Gastroesophageal sphincter (tissue), 4 donors: ENCODE measurements at regions not wholly inside any gene's neighbourhood (a gene's known extent, or its start where the extent isn't known, plus 50 kb on each side); places are given as distances from the start of the nearest gene placed in this dataset.

Source experiments
- ATAC-seq: fragments of 150-250 bp; one replicate; pipeline ENCODE4 v1.9.1; 2016; ENCODE audit warnings: mild to moderate bottlenecking, moderate library complexity
- H3K27ac ChIP-seq, 4 donors: fragments of 200-600 bp; sonication (generic) in 3 of 4; 1 replicate in 3 of 4; 2 replicates in 1 of 4; pipeline ENCODE4 v1.5.1; 2016 to 2019
- H3K27me3 ChIP-seq: fragments of 200-600 bp; sonication (generic); one replicate; pipeline ENCODE4 v1.5.1; 2019
- H3K36me3 ChIP-seq, 2 donors: fragments of 200-600 bp; sonication (generic); one replicate each; pipeline ENCODE4 v1.5.1; 2019; ENCODE audit warnings: control low read depth in 1 of 2
- H3K4me1 ChIP-seq, 3 donors: fragments of 200-600 bp; sonication (generic); 1 replicate in 2 of 3; 2 replicates in 1 of 3; pipeline ENCODE4 v1.5.1; 2016 to 2019; ENCODE audit warnings: control low read depth in 2 of 3
- H3K4me3 ChIP-seq, 2 donors: fragments of 200-600 bp; sonication (generic); one replicate each; pipeline ENCODE4 v1.5.1; 2019; ENCODE audit warnings: mild to moderate bottlenecking in 1 of 2, moderate library complexity in 1 of 2
- H3K9me3 ChIP-seq, 3 donors: fragments of 200-600 bp; sonication (generic); one replicate each; pipeline ENCODE4 v1.5.1; 2017 to 2019; ENCODE audit warnings: control low read depth in 2 of 3
- EP300 ChIP-seq: sonication (generic); formaldehyde crosslinking; IDR thresholded peaks from one replicate; pipeline ENCODE4 v1.6.1; 2017; ENCODE audit warnings: antibody characterized with exemption, mild to moderate bottlenecking
- POLR2A ChIP-seq, 2 donors: fragments of 450-650 bp; IDR thresholded peaks; one replicate each; pipeline ENCODE4 v1.6.1; 2017; ENCODE audit warnings: antibody characterized with exemption in 2 of 2, mild to moderate bottlenecking in 2 of 2, moderate library complexity in 1 of 2
- POLR2AphosphoS5 ChIP-seq: sonication (generic); formaldehyde crosslinking; IDR thresholded peaks from one replicate; pipeline ENCODE4 v1.6.1; 2017; ENCODE audit warnings: antibody characterized with exemption
- WGBS, 2 donors: methylation state at CpG; one replicate each; pipeline ENCODE4 v1.1.5; 2018; ENCODE audit warnings: low coverage in 1 of 2; 5-methylcytosine and 5-hydroxymethylcytosine counted together
- TF ChIP-seq, protein P1 (sequence below), 4 experiments: fragments of 200-600 bp in 2 of 4; fragments of 450-650 bp in 2 of 4; sonication (generic) in 1 of 4; IDR thresholded peaks; one replicate each; pipeline ENCODE4 v1.5.1; 2017 to 2019; ENCODE audit warnings: antibody characterized with exemption in 4 of 4, mild to moderate bottlenecking in 2 of 4, moderate library complexity in 2 of 4

DNA sequence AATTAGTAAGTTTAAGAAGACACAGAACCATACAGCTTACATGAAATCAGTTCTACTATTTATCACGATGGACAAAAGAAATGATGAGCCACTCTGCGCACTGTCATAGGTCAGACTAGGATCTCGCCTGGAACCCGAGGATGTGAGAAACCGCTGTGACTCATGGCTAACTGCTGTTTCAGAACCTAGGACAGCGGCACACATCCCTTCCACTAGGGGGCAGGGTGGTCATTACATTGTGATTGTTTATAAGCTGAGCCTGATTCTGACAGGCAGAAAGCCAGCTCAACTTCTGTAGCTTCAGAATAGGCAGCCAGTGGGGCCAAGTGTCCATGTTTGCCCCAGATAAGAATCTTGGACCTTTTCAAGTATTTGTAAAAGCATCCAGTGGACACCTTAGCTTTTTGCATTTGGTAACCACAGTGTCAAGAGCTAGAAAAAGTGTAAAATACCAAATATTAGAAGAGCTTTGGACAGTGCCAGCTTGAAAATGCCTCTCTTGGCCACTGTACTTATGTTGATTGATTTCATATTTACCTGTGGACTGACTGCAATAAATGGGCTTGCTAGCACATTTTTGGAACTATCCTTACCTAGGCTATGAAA is 115.8 kb downstream of the KBTBD8 start:
- no peak for ATAC-seq
- no peak overlapping the region for H3K4me3 ChIP-seq
- no peaks in the 10 kb centered on the region for H3K4me1 ChIP-seq
- 3 to 6% methylated on average over 5 to 6 of the region's 6 CpGs for WGBS, 2 donors
- no peaks in the 10 kb centered on the region for H3K9me3 ChIP-seq
- no peaks in the 10 kb centered on the region for H3K36me3 ChIP-seq
- TF ChIP-seq POLR2A (IDR thresholded peaks at IDR 0.05) (no peak), EP300 (no peak)
- TF ChIP-seq, protein P1, sequence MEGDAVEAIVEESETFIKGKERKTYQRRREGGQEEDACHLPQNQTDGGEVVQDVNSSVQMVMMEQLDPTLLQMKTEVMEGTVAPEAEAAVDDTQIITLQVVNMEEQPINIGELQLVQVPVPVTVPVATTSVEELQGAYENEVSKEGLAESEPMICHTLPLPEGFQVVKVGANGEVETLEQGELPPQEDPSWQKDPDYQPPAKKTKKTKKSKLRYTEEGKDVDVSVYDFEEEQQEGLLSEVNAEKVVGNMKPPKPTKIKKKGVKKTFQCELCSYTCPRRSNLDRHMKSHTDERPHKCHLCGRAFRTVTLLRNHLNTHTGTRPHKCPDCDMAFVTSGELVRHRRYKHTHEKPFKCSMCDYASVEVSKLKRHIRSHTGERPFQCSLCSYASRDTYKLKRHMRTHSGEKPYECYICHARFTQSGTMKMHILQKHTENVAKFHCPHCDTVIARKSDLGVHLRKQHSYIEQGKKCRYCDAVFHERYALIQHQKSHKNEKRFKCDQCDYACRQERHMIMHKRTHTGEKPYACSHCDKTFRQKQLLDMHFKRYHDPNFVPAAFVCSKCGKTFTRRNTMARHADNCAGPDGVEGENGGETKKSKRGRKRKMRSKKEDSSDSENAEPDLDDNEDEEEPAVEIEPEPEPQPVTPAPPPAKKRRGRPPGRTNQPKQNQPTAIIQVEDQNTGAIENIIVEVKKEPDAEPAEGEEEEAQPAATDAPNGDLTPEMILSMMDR (IDR thresholded peaks at IDR 0.05), result peak; percentile 26 to 77 (median 60)
- H3K27me3 ChIP-seq, result peaks cover 23% of the 10 kb centered on the region
- no peak overlapping the region for H3K27ac ChIP-seq

DNA sequence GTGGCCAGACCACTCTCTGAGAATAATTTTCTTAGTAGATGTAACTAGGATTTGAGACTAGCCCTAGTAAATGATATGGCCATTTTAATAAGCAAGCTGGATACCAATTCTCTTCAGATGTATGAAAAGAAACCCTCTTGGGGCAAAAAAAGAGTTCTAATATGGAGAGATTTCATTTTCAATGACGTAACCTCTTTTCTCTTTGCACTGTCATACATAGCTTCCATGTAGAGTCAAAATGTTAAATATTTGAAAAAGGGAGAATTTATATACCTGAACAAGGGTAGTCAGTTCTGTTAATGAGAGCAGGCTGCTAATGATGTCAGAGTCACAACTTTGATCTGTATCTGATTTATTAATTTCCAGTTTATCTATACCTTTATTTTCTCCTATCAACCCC is 120.0 kb downstream of the KBTBD8 start:
- Histone ChIP-seq H3K9me3 (no peaks in the 10 kb centered on the region), H3K4me3 (no peak overlapping the region), H3K27me3 (peaks cover 14% of the 10 kb centered on the region), H3K36me3 (no peaks in the 10 kb centered on the region), H3K27ac (no peak overlapping the region), H3K4me1 (no peaks in the 10 kb centered on the region)
- TF ChIP-seq EP300, result no peak
- TF ChIP-seq, protein P1 (IDR thresholded peaks at IDR 0.05), result no peak
- TF ChIP-seq POLR2AphosphoS5, result no peak
- TF ChIP-seq POLR2A (IDR thresholded peaks at IDR 0.05), result no peak
- ATAC-seq, result no peak
- 83 to 90% methylated on average over 1 of the region's 1 CpG for WGBS, 2 donors

DNA sequence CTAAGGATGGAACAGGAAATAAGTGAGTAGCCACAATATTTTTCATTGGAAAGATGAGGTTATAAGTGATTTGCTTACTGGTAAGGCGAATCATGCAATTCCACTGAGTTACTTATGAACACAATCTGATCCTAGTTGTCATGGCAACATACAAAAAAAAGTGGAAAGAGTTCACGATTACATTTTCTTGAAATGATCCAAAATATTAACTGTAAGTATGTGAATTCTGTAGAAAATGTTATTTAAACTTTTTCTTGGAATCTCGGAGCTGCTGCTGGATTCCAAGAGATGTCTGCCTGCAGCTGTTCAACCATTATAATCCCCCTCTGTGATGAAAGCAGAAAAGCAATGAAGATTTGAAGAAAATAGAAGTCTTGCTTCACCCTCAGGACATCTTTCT is 120.5 kb downstream of the KBTBD8 start:
- 33 to 37% methylated on average over 3 of the region's 3 CpGs for WGBS, 2 donors
- Histone ChIP-seq H3K36me3 (no peaks in the 10 kb centered on the region), H3K4me1 (no peaks in the 10 kb centered on the region), H3K4me3 (no peak overlapping the region), H3K9me3 (peaks cover 0 to 2% (median 0%) of the 10 kb centered on the region in 3 donors), H3K27ac (no peak overlapping the region), H3K27me3 (peaks cover 14% of the 10 kb centered on the region)
- ATAC-seq, result no peak
- TF ChIP-seq POLR2A (IDR thresholded peaks at IDR 0.05) (no peak), EP300 (no peak), POLR2AphosphoS5 (no peak)
- TF ChIP-seq, protein P1 (IDR thresholded peaks at IDR 0.05), result no peak

DNA sequence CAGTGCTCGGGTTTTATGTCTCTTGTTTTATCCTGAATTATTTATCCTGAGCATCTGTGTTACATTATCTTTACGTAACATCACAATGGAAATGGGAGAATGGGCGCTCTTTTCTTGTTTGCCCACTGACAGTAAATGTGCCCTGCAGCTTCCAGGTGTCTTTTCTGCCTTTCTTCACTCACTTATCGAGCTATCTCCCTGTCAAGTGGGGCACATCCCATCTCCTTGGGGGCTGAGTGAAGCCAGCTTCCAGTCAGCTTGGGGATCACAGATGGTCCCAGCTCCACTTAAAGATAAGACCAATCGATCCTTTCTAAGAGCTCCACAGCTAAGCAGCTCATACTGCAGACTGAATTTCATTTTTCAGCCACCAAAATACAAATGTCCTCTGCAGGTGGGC is 125.8 kb downstream of the KBTBD8 start:
- Histone ChIP-seq H3K4me1 (no peaks in the 10 kb centered on the region), H3K9me3 (peaks cover 0 to 25% (median 0%) of the 10 kb centered on the region in 3 donors), H3K27me3 (no peaks in the 10 kb centered on the region), H3K36me3 (no peaks in the 10 kb centered on the region), H3K27ac (no peak overlapping the region), H3K4me3 (no peak overlapping the region)
- TF ChIP-seq EP300 (no peak), POLR2A (IDR thresholded peaks at IDR 0.05) (no peak), POLR2AphosphoS5 (no peak)
- TF ChIP-seq, protein P1 (IDR thresholded peaks at IDR 0.05), result no peak
- no peak for ATAC-seq
- WGBS, 2 donors, result 79 to 80% methylated on average over 3 to 5 of the region's 5 CpGs

DNA sequence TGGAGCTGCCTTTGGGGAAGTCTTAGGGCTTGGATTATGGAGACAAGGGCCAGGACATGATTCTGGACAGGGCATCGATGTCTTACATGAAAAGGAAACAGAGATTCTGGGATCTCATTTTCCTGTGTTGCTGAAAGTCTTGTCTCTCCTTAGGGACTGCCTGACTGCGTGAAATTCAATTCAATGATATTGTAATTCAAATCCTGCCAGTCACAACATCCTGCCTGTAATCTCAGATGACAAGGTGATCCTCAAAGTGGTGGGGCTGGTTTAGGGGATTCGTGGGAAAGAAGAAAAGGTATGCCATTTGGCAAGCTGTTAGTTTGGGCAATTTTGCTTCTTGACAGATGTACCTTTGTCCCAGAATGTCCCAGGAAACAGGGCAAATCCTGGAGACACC is 129.1 kb downstream of the KBTBD8 start:
- Histone ChIP-seq H3K27me3 (no peaks in the 10 kb centered on the region), H3K4me1 (no peaks in the 10 kb centered on the region), H3K4me3 (no peak overlapping the region), H3K9me3 (peaks cover 0 to 25% (median 0%) of the 10 kb centered on the region in 3 donors), H3K36me3 (no peaks in the 10 kb centered on the region), H3K27ac (no peak overlapping the region)
- TF ChIP-seq EP300 (no peak), POLR2AphosphoS5 (no peak), POLR2A (IDR thresholded peaks at IDR 0.05) (no peak)
- TF ChIP-seq, protein P1 (IDR thresholded peaks at IDR 0.05), result no peak
- WGBS, 2 donors, result 42 to 61% methylated on average over 2 to 3 of the region's 3 CpGs
- no peak for ATAC-seq
